Mesenchymal stem cell (in vitro differentiated cells and primary cell): ENCODE measurements at regions not wholly inside any gene's neighbourhood (a gene's known extent, or its start where the extent isn't known, plus 50 kb on each side); places are given as distances from the start of the nearest gene placed in this dataset.

Source experiments
- DNase-seq: peaks from one replicate; pipeline ENCODE4 v3.0.0-alpha.2; 2013
- H2AFZ ChIP-seq: one replicate; pipeline ENCODE4 v1.6.1; 2013; ENCODE audit warnings: low read depth, mild to moderate bottlenecking, control low read depth, inconsistent platforms, low read length, moderate library complexity
- H2AK5ac ChIP-seq: 2 replicates; pipeline ENCODE4 v1.6.1; 2013; ENCODE audit warnings: low read length, moderate library complexity, mild to moderate bottlenecking, inconsistent platforms; ENCODE audit not compliant: severe bottlenecking
- H2BK120ac ChIP-seq: one replicate; pipeline ENCODE4 v1.6.1; 2013; ENCODE audit warnings: low read depth, mild to moderate bottlenecking, inconsistent platforms, low read length, moderate library complexity
- H2BK12ac ChIP-seq, 2 experiments: one replicate each; pipeline ENCODE4 v1.6.1; 2013; ENCODE audit warnings: inconsistent platforms in 2 of 2, low read length in 2 of 2, mild to moderate bottlenecking in 2 of 2, moderate library complexity in 2 of 2, control low read depth in 1 of 2
- H2BK15ac ChIP-seq: one replicate; pipeline ENCODE4 v1.6.1; 2013; ENCODE audit warnings: mild to moderate bottlenecking, low read depth, inconsistent platforms; ENCODE audit not compliant: poor library complexity, severe bottlenecking
- H2BK5ac ChIP-seq: 2 replicates; pipeline ENCODE4 v1.6.1; 2013; ENCODE audit warnings: low read depth, mild to moderate bottlenecking, low read length, control low read depth, inconsistent platforms; ENCODE audit not compliant: poor library complexity, severe bottlenecking
- H3K14ac ChIP-seq, 2 experiments: one replicate each; pipeline ENCODE4 v1.6.1; 2013; ENCODE audit warnings: inconsistent platforms in 2 of 2, low read length in 2 of 2, control low read depth in 1 of 2, mild to moderate bottlenecking in 1 of 2, moderate library complexity in 1 of 2
- H3K18ac ChIP-seq, 2 experiments: one replicate each; pipeline ENCODE4 v1.6.1; 2013; ENCODE audit warnings: inconsistent platforms in 2 of 2, low read length in 2 of 2, control low read depth in 1 of 2, low read depth in 1 of 2, mild to moderate bottlenecking in 1 of 2
- H3K23ac ChIP-seq, 2 experiments: one replicate each; pipeline ENCODE4 v1.6.1; 2013; ENCODE audit warnings: inconsistent platforms in 2 of 2, low read length in 2 of 2, mild to moderate bottlenecking in 2 of 2, moderate library complexity in 2 of 2, control low read depth in 1 of 2
- H3K27ac ChIP-seq: 2 replicates; pipeline ENCODE4 v1.5.1; 2013; ENCODE audit warnings: mild to moderate bottlenecking, moderate library complexity, low read length, control low read depth, inconsistent platforms; ENCODE audit not compliant: poor library complexity, severe bottlenecking
- H3K27me3 ChIP-seq, 2 experiments: 2 replicates each; pipeline versions ENCODE4 v1.6.1 to v1.7.0; 2013; ENCODE audit warnings: low read length in 2 of 2, mild to moderate bottlenecking in 2 of 2, moderate library complexity in 2 of 2, control low read depth in 1 of 2, inconsistent platforms in 1 of 2; ENCODE audit not compliant: control insufficient read depth in 1 of 2, insufficient read depth in 1 of 2
- H3K36me3 ChIP-seq, 2 experiments: 2 replicates each; pipeline versions ENCODE4 v1.6.1 to v1.7.0; 2013; ENCODE audit warnings: low read length in 2 of 2, control low read depth in 1 of 2, inconsistent platforms in 1 of 2, low read depth in 1 of 2, mild to moderate bottlenecking in 1 of 2; ENCODE audit not compliant: insufficient read depth in 2 of 2, control insufficient read depth in 1 of 2
- H3K4ac ChIP-seq, 2 experiments: one replicate each; pipeline ENCODE4 v1.6.1; 2013; ENCODE audit warnings: inconsistent platforms in 2 of 2, low read length in 2 of 2, mild to moderate bottlenecking in 2 of 2, moderate library complexity in 2 of 2, control low read depth in 1 of 2, low read depth in 1 of 2
- H3K4me1 ChIP-seq: 2 replicates; pipeline ENCODE4 v1.6.1; 2013; ENCODE audit warnings: low read depth, low read length, control low read depth; ENCODE audit not compliant: control insufficient read depth, insufficient read depth
- H3K4me2 ChIP-seq: 2 replicates; pipeline ENCODE4 v1.6.1; 2013; ENCODE audit warnings: low read length, mild to moderate bottlenecking, inconsistent platforms; ENCODE audit not compliant: poor library complexity, severe bottlenecking
- H3K4me3 ChIP-seq, 2 experiments: 2 replicates each; pipeline versions ENCODE4 v1.5.1 to v1.7.0; 2013; ENCODE audit warnings: low read length in 2 of 2, mild to moderate bottlenecking in 2 of 2, control low read depth in 1 of 2, low read depth in 1 of 2; ENCODE audit not compliant: insufficient read depth in 1 of 2
- H3K79me1 ChIP-seq: replicated peaks from 2 replicates; pipeline ENCODE4 v1.6.1; 2013; ENCODE audit warnings: mild to moderate bottlenecking, control low read depth, low read length, inconsistent platforms; ENCODE audit not compliant: poor library complexity, severe bottlenecking
- H3K9ac ChIP-seq: 2 replicates; pipeline ENCODE4 v1.7.0; 2013; ENCODE audit warnings: mild to moderate bottlenecking, low read length, moderate library complexity
- H3K9me3 ChIP-seq: 2 replicates; pipeline ENCODE4 v1.7.0; 2013; ENCODE audit warnings: mild to moderate bottlenecking, low read length; ENCODE audit not compliant: control insufficient read depth
- H4K8ac ChIP-seq: one replicate; pipeline ENCODE4 v1.6.1; 2013; ENCODE audit warnings: inconsistent platforms, mild to moderate bottlenecking, low read length, moderate library complexity
- H4K91ac ChIP-seq: one replicate; pipeline ENCODE4 v1.6.1; 2013; ENCODE audit warnings: mild to moderate bottlenecking, low read length, inconsistent platforms
- WGBS: methylation state at CpG from one replicate; pipeline ENCODE4 v1.1.7; 2013; ENCODE audit warnings: mixed read lengths; 5-methylcytosine and 5-hydroxymethylcytosine counted together

DNA sequence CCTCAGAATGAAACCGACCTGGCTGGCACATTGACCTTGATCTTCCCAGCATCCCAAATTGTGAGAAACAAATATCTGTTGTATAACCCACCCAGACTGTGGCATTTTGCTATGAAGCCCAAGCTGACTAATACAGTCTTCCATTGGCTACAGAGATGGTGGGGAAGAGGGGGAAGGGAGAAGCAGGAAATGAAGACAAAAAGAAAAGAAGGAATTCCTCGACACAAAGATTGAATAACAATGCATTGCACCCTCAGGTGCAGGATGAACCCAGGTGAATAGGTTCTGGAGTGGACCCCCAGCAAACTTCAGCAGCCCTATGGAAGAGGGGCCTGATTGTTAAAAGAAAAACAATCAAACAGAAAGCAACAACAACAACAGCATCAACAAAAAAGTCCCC, 270.7 kb downstream of the FSIP2 start:
- Histone ChIP-seq H4K91ac (no peak overlapping the region), H2BK5ac (no peak overlapping the region), H2AFZ (no peak overlapping the region), H3K27me3 (no peaks in the 10 kb centered on the region), H3K4me3 (no peak overlapping the region), H3K4me2 (no peak overlapping the region), H2BK15ac (no peak overlapping the region), H2AK5ac (no peak overlapping the region), H3K27ac (no peak overlapping the region), H4K8ac (no peak overlapping the region), H3K9me3 (peaks cover 34% of the 10 kb centered on the region), H3K4ac (no peak overlapping the region), H3K23ac (no peak overlapping the region), H2BK120ac (no peak overlapping the region), H3K4me1 (no peaks in the 10 kb centered on the region), H3K18ac (no peak overlapping the region), H3K9ac (no peak overlapping the region), H3K36me3 (no peaks in the 10 kb centered on the region), H2BK12ac (no peak overlapping the region), H3K79me1 (no peaks in the 10 kb centered on the region), H3K14ac (no peak overlapping the region)
- WGBS, result 95% methylated on average over 2 of the region's 2 CpGs
- DNase-seq, result no peak

DNA sequence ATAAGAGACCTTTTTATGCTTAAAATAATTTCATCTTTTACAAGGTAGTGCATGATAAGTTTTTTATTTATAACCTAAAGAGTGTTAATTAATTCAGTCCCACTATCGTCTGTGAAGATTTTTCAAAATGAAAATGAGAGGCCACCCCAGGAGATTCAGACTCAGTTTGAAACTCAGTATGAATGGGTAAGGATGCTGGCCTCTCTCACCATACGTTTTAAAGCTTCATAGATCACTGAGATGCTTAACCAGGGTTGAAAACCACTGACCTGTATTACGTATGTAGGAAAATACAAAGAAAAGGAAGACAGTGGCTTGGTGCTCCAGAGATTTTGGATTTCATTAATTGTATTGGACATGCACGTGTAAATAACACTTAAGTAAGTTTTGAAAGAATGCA, 278.7 kb downstream of the FSIP2 start:
- DNase-seq, result no peak
- no peak overlapping the region for H2AFZ ChIP-seq
- H3K4me3 ChIP-seq, result no peak overlapping the region
- no peak overlapping the region for H3K4me2 ChIP-seq
- H2BK15ac ChIP-seq, result no peak overlapping the region
- H3K9me3 ChIP-seq, result peaks cover 16% of the 10 kb centered on the region
- no peaks in the 10 kb centered on the region for H3K4me1 ChIP-seq
- no peak overlapping the region for H3K9ac ChIP-seq
- 89% methylated on average over 4 of the region's 4 CpGs for WGBS
- no peak overlapping the region for H3K18ac ChIP-seq
- H4K8ac ChIP-seq, result no peak overlapping the region
- no peak overlapping the region for H3K4ac ChIP-seq
- no peak overlapping the region for H3K14ac ChIP-seq
- no peaks in the 10 kb centered on the region for H3K36me3 ChIP-seq
- no peak overlapping the region for H2AK5ac ChIP-seq
- no peak overlapping the region for H2BK12ac ChIP-seq
- H3K79me1 ChIP-seq, result no peaks in the 10 kb centered on the region
- H3K23ac ChIP-seq, result no peak overlapping the region
- no peaks in the 10 kb centered on the region for H3K27me3 ChIP-seq
- H2BK5ac ChIP-seq, result no peak overlapping the region
- H2BK120ac ChIP-seq, result no peak overlapping the region
- no peak overlapping the region for H4K91ac ChIP-seq
- H3K27ac ChIP-seq, result no peak overlapping the region

DNA sequence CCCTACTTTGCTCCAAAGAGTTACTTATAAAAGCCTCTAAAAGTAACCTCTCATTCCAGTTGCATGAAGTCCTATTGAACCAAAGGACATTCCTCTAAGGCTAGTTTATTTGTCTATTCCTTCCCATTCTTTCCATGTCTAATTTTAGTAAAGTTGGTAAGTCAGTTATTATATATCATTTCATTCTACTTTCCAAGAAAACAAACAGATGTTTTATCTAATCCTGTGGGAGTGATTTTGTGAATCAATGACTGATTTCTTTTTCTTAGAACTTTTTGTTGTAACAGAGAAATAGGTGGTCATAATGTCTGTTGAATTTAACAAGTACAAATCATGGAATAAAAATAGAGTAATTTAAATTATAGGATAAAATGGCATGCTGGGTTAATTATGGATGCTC, 286.3 kb downstream of the FSIP2 start:
- no peak overlapping the region for H3K23ac ChIP-seq

DNA sequence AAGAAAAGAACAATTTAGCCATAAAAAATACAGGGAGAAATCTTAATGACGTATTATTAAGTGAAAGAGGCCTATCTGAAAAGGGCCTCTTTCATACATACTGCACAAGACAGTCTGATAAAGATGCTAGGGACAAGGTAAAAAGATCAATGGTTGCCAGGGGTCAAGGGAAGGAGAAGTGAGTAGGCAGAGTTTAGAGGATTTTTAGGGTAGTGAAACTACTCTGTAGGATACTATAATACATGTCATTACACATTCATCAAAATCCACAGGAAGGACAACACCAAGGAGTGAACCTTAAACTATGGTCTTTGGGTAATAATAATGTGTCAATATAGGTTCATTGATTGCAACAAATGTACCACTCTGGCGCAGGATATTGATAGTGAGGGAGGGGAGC, 289.3 kb downstream of the FSIP2 start:
- no peaks in the 10 kb centered on the region for H3K27me3 ChIP-seq
- H3K18ac ChIP-seq, result no peak overlapping the region
- peaks cover under 1% of the 10 kb centered on the region for H3K9me3 ChIP-seq
- H3K27ac ChIP-seq, result no peak overlapping the region
- no peak overlapping the region for H2BK5ac ChIP-seq
- H3K9ac ChIP-seq, result no peak overlapping the region
- no peak overlapping the region for H2BK120ac ChIP-seq
- H4K8ac ChIP-seq, result no peak overlapping the region
- H2AFZ ChIP-seq, result no peak overlapping the region
- no peak overlapping the region for H2BK15ac ChIP-seq
- 98% methylated on average over 2 of the region's 2 CpGs for WGBS
- no peak overlapping the region for H3K14ac ChIP-seq
- no peaks in the 10 kb centered on the region for H3K36me3 ChIP-seq
- no peak overlapping the region for H2AK5ac ChIP-seq
- no peaks in the 10 kb centered on the region for H3K79me1 ChIP-seq
- no peak overlapping the region for H2BK12ac ChIP-seq
- H4K91ac ChIP-seq, result no peak overlapping the region
- H3K4me1 ChIP-seq, result no peaks in the 10 kb centered on the region
- no peak for DNase-seq
- H3K4me3 ChIP-seq, result no peak overlapping the region
- H3K23ac ChIP-seq, result no peak overlapping the region
- no peak overlapping the region for H3K4ac ChIP-seq
- H3K4me2 ChIP-seq, result no peak overlapping the region

More for the DNA sequence above, 286.3 kb downstream of the FSIP2 start:
- no peak overlapping the region for H3K4me3 ChIP-seq
- H3K36me3 ChIP-seq, result no peaks in the 10 kb centered on the region
- H2AFZ ChIP-seq, result no peak overlapping the region
- H3K14ac ChIP-seq, result no peak overlapping the region
- DNase-seq, result no peak
- no peak overlapping the region for H2AK5ac ChIP-seq
- no peak overlapping the region for H4K8ac ChIP-seq
- H4K91ac ChIP-seq, result no peak overlapping the region
- H3K4me1 ChIP-seq, result no peaks in the 10 kb centered on the region
- H3K27me3 ChIP-seq, result no peaks in the 10 kb centered on the region
- H2BK15ac ChIP-seq, result no peak overlapping the region
- H2BK12ac ChIP-seq, result no peak overlapping the region
- H3K79me1 ChIP-seq, result no peaks in the 10 kb centered on the region
- H3K27ac ChIP-seq, result no peak overlapping the region
- H3K9me3 ChIP-seq, result peaks cover 9% of the 10 kb centered on the region
- no peak overlapping the region for H2BK5ac ChIP-seq
- H3K9ac ChIP-seq, result no peak overlapping the region
- no peak overlapping the region for H3K4ac ChIP-seq
- no peak overlapping the region for H2BK120ac ChIP-seq
- no peak overlapping the region for H3K4me2 ChIP-seq
- H3K18ac ChIP-seq, result no peak overlapping the region
